ENCODE measurements at regions not wholly inside any gene's neighbourhood (a gene's known extent, or its start where the extent isn't known, plus 50 kb on each side); places are given as distances from the start of the nearest gene placed in this dataset.

GRCh38 chr9:104022083-104022482 lies 72.0 kb upstream of the SMC2 start:
- intact Hi-C loops (cut with DNase I; ENCODE audit: low total_unique reads): no loop called here
- in situ Hi-C loops (cut with MboI; ENCODE audit: low sequenced_read_pairs in 4 of 4): loop anchor here in 1 of 4 donors (25.0 kb wide), 1 partner anchor 110 kb away; no protein-coding TSS in a partner anchor
- no peak for DNase-seq
- Histone ChIP-seq H3K4me1 (no peaks in the 10 kb centered on the region), H3K9me3 (no peaks in the 10 kb centered on the region), H3K27ac (no peak overlapping the region), H3K4me3 (no peak overlapping the region), H3K27me3 (no peaks in the 10 kb centered on the region), H3K36me3 (no peaks in the 10 kb centered on the region)
- TF ChIP-seq CTCF (IDR thresholded peaks at IDR 0.05 in 4 of 5, conservative IDR thresholded peaks at IDR 0.05 in 1 of 5) (no peak), POLR2A (IDR thresholded peaks at IDR 0.05) (no peak)
- ATAC-seq: no peak

GRCh38 chr9:104025104-104025503 lies 69.0 kb upstream of the SMC2 start:
- Histone ChIP-seq H3K9me3 (no peaks in the 10 kb centered on the region), H3K4me3 (no peak overlapping the region), H3K4me1 (no peaks in the 10 kb centered on the region), H3K27me3 (no peaks in the 10 kb centered on the region), H3K36me3 (no peaks in the 10 kb centered on the region), H3K27ac (no peak overlapping the region)
- no peak for ATAC-seq
- no peak for DNase-seq
- in situ Hi-C loops (cut with MboI; ENCODE audit: low sequenced_read_pairs in 4 of 4): no loop called here
- intact Hi-C loops (cut with DNase I; ENCODE audit: low total_unique reads): no loop called here
- TF ChIP-seq POLR2A (IDR thresholded peaks at IDR 0.05): no peak
- TF ChIP-seq CTCF (IDR thresholded peaks at IDR 0.05 in 4 of 5, conservative IDR thresholded peaks at IDR 0.05 in 1 of 5): no peak

- Histone ChIP-seq H3K4me1 (no peaks in the 10 kb centered on the region), H3K4me3 (no peak overlapping the region), H3K36me3 (no peaks in the 10 kb centered on the region), H3K9me3 (no peaks in the 10 kb centered on the region), H3K27ac (no peak overlapping the region), H3K27me3 (no peaks in the 10 kb centered on the region)
- intact Hi-C loops (cut with DNase I; ENCODE audit: low total_unique reads) (no loop called here), in situ Hi-C loops (cut with MboI; ENCODE audit: low sequenced_read_pairs in 4 of 4) (no loop called here)
- DNase-seq (no peak), ATAC-seq (no peak)
- TF ChIP-seq POLR2A (IDR thresholded peaks at IDR 0.05) (no peak), CTCF (IDR thresholded peaks at IDR 0.05 in 4 of 5, conservative IDR thresholded peaks at IDR 0.05 in 1 of 5) (no peak)
Measured at GRCh38 chr9:104025945-104026344, 68.2 kb upstream of the SMC2 start.

GRCh38 chr9:104027295-104027694 lies 66.8 kb upstream of the SMC2 start:
- Histone ChIP-seq H3K27me3 (no peaks in the 10 kb centered on the region), H3K27ac (no peak overlapping the region), H3K36me3 (no peaks in the 10 kb centered on the region), H3K4me3 (no peak overlapping the region), H3K4me1 (no peaks in the 10 kb centered on the region), H3K9me3 (no peaks in the 10 kb centered on the region)
- TF ChIP-seq POLR2A (IDR thresholded peaks at IDR 0.05) (no peak), CTCF (IDR thresholded peaks at IDR 0.05 in 4 of 5, conservative IDR thresholded peaks at IDR 0.05 in 1 of 5) (no peak)
- in situ Hi-C loops (cut with MboI; ENCODE audit: low sequenced_read_pairs in 4 of 4): no loop called here
- no peak for DNase-seq
- intact Hi-C loops (cut with DNase I; ENCODE audit: low total_unique reads): no loop called here
- ATAC-seq: no peak

GRCh38 chr9:104028827-104029226 lies 65.3 kb upstream of the SMC2 start:
- H3K27me3 ChIP-seq: no peaks in the 10 kb centered on the region
- DNase-seq: no peak
- H3K36me3 ChIP-seq: no peaks in the 10 kb centered on the region
- ATAC-seq: no peak
- H3K27ac ChIP-seq: no peak overlapping the region
- in situ Hi-C loops (cut with MboI; ENCODE audit: low sequenced_read_pairs in 4 of 4) (no loop called here), intact Hi-C loops (cut with DNase I; ENCODE audit: low total_unique reads) (no loop called here)
- H3K4me3 ChIP-seq: no peak overlapping the region
- H3K9me3 ChIP-seq: no peaks in the 10 kb centered on the region
- H3K4me1 ChIP-seq: no peaks in the 10 kb centered on the region
- TF ChIP-seq POLR2A (IDR thresholded peaks at IDR 0.05): no peak
- TF ChIP-seq CTCF (IDR thresholded peaks at IDR 0.05 in 4 of 5, conservative IDR thresholded peaks at IDR 0.05 in 1 of 5): no peak
